ENCODE measurements at regions not wholly inside any gene's neighbourhood (a gene's known extent, or its start where the extent isn't known, plus 50 kb on each side); places are given as distances from the start of the nearest gene placed in this dataset.

DNA sequence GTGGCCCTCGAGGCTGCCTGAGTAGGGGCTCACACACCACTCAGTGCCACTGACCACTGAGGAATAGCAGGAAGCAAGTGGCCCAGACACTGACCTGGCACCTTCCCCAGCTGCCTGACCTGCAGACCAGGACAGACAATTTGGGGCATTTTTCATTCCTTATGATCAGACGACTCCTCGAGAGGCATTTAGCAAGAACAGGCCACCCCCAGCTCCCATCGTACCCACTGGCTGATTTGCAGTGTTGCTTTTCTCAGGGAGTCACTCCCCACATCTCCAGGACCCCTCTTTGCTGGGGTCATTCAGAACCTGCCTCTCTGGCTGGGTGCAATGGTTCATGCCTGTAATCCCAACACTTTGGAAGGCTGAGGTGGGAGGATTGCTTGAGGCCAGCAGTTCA lies 185.7 kb downstream of the HAUS1 start:
- no peak for TF ChIP-seq RCOR1 (IDR thresholded peaks at IDR 0.05; ENCODE audit: low read depth, low read length)
- TF ChIP-seq EP300 (IDR thresholded peaks at IDR 0.05), result no peak
- TF ChIP-seq, protein P1, sequence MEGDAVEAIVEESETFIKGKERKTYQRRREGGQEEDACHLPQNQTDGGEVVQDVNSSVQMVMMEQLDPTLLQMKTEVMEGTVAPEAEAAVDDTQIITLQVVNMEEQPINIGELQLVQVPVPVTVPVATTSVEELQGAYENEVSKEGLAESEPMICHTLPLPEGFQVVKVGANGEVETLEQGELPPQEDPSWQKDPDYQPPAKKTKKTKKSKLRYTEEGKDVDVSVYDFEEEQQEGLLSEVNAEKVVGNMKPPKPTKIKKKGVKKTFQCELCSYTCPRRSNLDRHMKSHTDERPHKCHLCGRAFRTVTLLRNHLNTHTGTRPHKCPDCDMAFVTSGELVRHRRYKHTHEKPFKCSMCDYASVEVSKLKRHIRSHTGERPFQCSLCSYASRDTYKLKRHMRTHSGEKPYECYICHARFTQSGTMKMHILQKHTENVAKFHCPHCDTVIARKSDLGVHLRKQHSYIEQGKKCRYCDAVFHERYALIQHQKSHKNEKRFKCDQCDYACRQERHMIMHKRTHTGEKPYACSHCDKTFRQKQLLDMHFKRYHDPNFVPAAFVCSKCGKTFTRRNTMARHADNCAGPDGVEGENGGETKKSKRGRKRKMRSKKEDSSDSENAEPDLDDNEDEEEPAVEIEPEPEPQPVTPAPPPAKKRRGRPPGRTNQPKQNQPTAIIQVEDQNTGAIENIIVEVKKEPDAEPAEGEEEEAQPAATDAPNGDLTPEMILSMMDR (IDR thresholded peaks at IDR 0.05), result no peak
- no peak for TF ChIP-seq CHD2 (IDR thresholded peaks at IDR 0.05; ENCODE audit: low read length, partially characterized antibody)
- no peak for TF ChIP-seq POLR2A (IDR thresholded peaks at IDR 0.05; ENCODE audit: low read length)
- no peak for TF ChIP-seq RNF2 (IDR thresholded peaks at IDR 0.05; ENCODE audit: borderline replicate concordance, low read depth)
- TF ChIP-seq EHMT2 (IDR thresholded peaks at IDR 0.05; ENCODE audit: low read depth), result no peak
- no peak for TF ChIP-seq TP53 (CRISPR knock-in tag; IDR thresholded peaks at IDR 0.05)
- TF ChIP-seq, protein P2, sequence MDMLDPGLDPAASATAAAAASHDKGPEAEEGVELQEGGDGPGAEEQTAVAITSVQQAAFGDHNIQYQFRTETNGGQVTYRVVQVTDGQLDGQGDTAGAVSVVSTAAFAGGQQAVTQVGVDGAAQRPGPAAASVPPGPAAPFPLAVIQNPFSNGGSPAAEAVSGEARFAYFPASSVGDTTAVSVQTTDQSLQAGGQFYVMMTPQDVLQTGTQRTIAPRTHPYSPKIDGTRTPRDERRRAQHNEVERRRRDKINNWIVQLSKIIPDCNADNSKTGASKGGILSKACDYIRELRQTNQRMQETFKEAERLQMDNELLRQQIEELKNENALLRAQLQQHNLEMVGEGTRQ (IDR thresholded peaks at IDR 0.05), result no peak

Data from A549 (cell line).